Muscle layer of duodenum (tissue), 2 donors: ENCODE measurements at regions not wholly inside any gene's neighbourhood (a gene's known extent, or its start where the extent isn't known, plus 50 kb on each side); places are given as distances from the start of the nearest gene placed in this dataset.
A peak's percentile ranks its signal among the peaks of the same experiment; 100 is the strongest.

Experiments used
- H3K27ac ChIP-seq: one replicate; pipeline ENCODE4 v1.7.0; 2013; ENCODE audit warnings: mild to moderate bottlenecking, low read length
- H3K27me3 ChIP-seq: one replicate; pipeline ENCODE4 v1.7.0; 2013; ENCODE audit warnings: low read depth, mild to moderate bottlenecking, control low read depth, low read length
- H3K36me3 ChIP-seq, 2 donors: one replicate each; pipeline ENCODE4 v1.7.0; 2013; ENCODE audit warnings: low read length in 2 of 2, control low read depth in 1 of 2, mild to moderate bottlenecking in 1 of 2; ENCODE audit not compliant: insufficient read depth in 2 of 2, control insufficient read depth in 1 of 2
- H3K4me1 ChIP-seq, 2 donors: one replicate each; pipeline ENCODE4 v1.7.0; 2013; ENCODE audit warnings: low read length in 2 of 2, mild to moderate bottlenecking in 2 of 2, control low read depth in 1 of 2, moderate library complexity in 1 of 2; ENCODE audit not compliant: insufficient read depth in 2 of 2, control insufficient read depth in 1 of 2
- H3K4me3 ChIP-seq, 2 donors: one replicate each; pipeline ENCODE4 v1.7.0; 2013; ENCODE audit warnings: low read length in 2 of 2, low read depth in 1 of 2, mild to moderate bottlenecking in 1 of 2
- H3K9me3 ChIP-seq, 2 donors: one replicate each; pipeline ENCODE4 v1.7.0; 2013; ENCODE audit warnings: low read length in 2 of 2, control low read depth in 1 of 2, mild to moderate bottlenecking in 1 of 2; ENCODE audit not compliant: control insufficient read depth in 1 of 2
- donor health status: healthy.

- H3K4me3 ChIP-seq, result no peak overlapping the region
- peaks cover 6 to 10% of the 10 kb centered on the region in 2 donors for H3K4me1 ChIP-seq
- H3K36me3 ChIP-seq, result no peaks in the 10 kb centered on the region
- H3K9me3 ChIP-seq, result no peaks in the 10 kb centered on the region
- H3K27me3 ChIP-seq, result no peaks in the 10 kb centered on the region
- H3K27ac ChIP-seq, result no peak overlapping the region
These were observed 61.1 kb upstream of the NPAS1 start for GRCh38 chr19:46958532-46958931.

GRCh38 chr19:46959894-46960556 lies 59.6 kb upstream of the NPAS1 start:
- no peaks in the 10 kb centered on the region for H3K27me3 ChIP-seq
- no peaks in the 10 kb centered on the region for H3K36me3 ChIP-seq
- no peak overlapping the region for H3K4me3 ChIP-seq
- H3K9me3 ChIP-seq, result no peaks in the 10 kb centered on the region
- H3K27ac ChIP-seq, result no peak overlapping the region
- peaks cover 3 to 10% of the 10 kb centered on the region in 2 donors for H3K4me1 ChIP-seq

- H3K36me3 ChIP-seq, result no peaks in the 10 kb centered on the region
- no peak overlapping the region for H3K27ac ChIP-seq
- H3K27me3 ChIP-seq, result no peaks in the 10 kb centered on the region
- no peaks in the 10 kb centered on the region for H3K9me3 ChIP-seq
- H3K4me3 ChIP-seq, result no peak overlapping the region
- H3K4me1 ChIP-seq, result peaks cover 0 to 10% of the 10 kb centered on the region in 2 donors
These were observed 57.5 kb upstream of the NPAS1 start for GRCh38 chr19:46962030-46962570.

- H3K4me1 ChIP-seq, result peaks cover 10 to 12% of the 10 kb centered on the region in 2 donors
- no peaks in the 10 kb centered on the region for H3K27me3 ChIP-seq
- H3K27ac ChIP-seq, result no peak overlapping the region
- no peaks in the 10 kb centered on the region for H3K36me3 ChIP-seq
- no peaks in the 10 kb centered on the region for H3K9me3 ChIP-seq
- H3K4me3 ChIP-seq, result no peak overlapping the region
These were observed 56.4 kb upstream of the NPAS1 start for GRCh38 chr19:46963093-46963734.

GRCh38 chr19:46967578-46968032 lies 52.0 kb upstream of the NPAS1 start:
- H3K4me3 ChIP-seq, result peak overlapping the region in 1 of 2 donors; percentile 8
- H3K27me3 ChIP-seq, result no peaks in the 10 kb centered on the region
- peaks cover 0 to 3% of the 10 kb centered on the region in 2 donors for H3K36me3 ChIP-seq
- peak overlapping the region; percentile 45 for H3K27ac ChIP-seq
- peaks cover 5 to 10% of the 10 kb centered on the region in 2 donors for H3K4me1 ChIP-seq
- H3K9me3 ChIP-seq, result no peaks in the 10 kb centered on the region
